Activated CD4-positive, alpha-beta T cell treated with anti-CD3 and anti-CD28 coated beads for 48 hours (primary cell): ENCODE measurements at regions not wholly inside any gene's neighbourhood (a gene's known extent, or its start where the extent isn't known, plus 50 kb on each side); places are given as distances from the start of the nearest gene placed in this dataset.
"Not testable (repeated sequence)": the region's sequence is repeated elsewhere in the genome, so short reads cannot be mapped to it uniquely, and the experiment has no call there.

Experiments
- DNase-seq: peaks from one replicate; pipeline ENCODE4 v3.0.0-alpha.2; 2020

DNA sequence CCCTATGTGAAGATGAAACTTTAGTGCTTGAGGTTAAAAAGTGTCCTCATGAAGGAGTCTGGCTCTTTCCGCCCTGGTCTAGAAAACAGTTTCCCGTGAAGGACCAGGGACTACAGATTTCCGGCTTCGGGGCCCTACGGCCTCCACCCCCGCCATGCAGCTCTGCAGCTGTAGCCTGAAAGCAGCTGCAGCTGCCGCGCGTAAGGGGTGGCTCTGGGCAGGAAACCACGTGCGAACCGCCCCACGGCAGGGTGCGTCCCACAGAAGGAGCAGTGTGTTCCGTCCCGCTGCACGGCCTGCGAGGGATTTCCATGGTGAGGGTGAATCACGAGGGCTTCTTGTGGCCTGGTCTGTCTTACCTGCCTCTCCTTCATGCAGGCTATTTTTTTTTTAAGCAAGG is 117.0 kb downstream of the ERMARD start:
- DNase-seq: peak; percentile 59

DNA sequence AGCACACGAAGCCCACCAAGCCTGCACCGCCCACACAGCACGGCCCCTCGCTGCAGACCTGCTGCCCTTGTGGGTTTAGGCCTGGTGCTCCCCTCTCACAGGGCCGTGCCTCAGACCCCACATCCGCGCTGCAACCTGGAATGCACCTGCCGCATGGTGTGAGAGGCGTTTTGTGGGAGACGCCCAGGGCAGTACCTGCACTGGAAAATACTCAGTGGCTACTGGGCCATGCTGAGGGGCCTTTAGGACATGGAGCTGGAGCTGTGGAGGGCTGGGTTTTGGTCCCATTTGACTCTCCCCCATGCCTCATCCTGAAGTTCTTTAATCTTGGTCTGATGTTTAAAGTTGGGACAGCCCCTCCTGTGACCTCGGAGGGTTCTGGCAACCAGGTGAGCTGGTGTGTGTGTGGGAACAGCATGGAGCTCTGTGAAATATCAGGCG is 116.3 kb downstream of the ERMARD start:
- no peak for DNase-seq

DNA sequence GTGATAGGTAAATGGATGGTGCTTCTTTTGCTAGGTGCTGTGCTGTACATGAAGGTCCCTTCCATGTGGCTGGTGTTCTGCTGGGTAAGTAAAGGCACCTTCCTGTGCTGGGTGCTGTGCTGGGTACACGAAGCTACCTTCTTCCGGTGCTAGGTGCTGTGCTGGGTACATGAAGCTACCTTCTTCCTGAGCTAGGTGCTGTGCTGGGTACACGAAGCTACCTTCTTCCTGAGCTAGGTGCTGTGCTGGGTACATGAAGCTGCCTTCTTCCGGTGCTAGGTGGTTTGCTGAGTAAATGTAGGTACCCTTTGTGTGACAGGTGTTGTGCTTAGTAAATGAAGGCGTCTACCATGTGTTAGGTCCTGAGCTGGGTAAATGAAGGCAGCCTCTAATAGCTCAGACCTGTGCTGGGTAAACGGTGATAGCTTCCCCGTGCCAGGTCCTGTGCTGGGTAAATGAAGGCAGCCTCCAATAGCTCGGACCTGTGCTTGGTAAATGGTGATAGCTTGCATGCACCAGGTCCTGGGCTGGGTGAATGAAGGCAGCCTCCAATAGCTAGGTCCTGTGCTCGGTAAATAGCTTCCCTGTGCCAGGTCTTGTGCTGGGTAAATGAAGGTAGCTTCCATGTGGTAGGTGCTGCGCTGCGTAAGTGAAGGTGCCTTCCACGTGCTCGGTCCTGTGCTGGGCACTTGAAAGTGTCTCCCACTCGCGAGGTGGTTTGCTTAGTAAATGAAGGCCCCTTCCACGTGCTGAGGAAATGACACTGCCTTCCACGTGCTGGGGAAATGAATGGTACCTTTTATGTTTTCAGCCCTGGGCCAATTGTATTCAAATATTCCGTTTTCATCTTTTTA is 115.5 kb downstream of the ERMARD start:
- DNase-seq: no peak

DNA sequence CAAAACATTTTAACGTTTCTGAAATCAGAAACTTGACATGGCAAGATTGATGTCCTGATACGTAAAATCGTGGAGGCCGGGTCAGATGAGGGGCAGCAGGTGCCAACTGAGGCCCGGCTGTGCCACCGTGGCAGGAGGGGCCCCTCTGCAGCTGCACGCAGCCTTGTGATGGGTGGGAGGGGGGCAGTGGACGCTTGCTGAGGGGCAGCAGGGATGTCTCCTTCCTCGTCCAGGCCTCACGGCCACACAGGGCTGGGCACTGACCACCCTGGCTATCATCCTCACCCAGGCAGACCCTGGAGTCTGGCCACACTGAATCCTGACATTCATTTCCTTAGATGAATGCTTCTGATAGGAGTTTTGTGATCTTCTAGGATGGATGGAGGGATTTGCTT is 114.7 kb downstream of the ERMARD start:
- no peak for DNase-seq

DNA sequence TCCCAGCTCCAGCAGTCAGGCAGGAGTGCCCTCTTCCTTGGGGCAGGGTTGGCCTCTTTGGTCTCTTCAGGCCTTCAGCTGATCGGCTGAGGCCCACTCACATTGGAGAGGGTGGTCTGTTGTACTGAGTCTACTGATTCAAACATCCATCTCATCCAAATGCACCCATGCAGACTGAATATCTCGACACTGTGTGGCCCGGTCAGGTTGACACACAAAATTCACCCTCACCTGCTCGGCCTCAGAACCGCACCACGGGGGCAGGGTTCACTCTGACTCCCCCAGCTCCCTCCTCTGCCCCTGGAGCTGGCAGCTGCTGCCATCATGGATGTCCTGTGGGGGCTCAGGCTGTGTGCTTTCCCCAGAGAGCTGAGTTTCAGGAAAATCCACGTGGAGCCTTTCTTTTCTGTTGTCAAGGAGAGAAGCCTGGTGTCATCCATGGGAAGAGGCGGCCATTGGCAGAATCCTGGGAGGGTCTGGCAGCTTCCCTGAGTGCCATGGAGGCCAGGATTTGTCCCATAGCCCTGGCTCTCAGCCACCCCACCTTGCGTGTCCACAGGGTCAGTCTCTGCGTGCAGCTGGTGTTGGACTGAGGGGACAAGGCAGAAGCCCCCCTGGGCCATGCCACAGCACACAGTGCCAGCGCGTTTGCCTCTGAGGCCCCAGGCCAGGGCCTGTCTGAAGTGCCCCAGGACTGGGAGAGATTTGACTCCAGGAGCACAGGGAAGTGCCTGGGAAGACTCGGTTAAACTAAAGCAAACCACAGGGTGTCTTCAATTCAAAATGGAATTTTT is 114.1 kb downstream of the ERMARD start:
- DNase-seq: no peak

DNA sequence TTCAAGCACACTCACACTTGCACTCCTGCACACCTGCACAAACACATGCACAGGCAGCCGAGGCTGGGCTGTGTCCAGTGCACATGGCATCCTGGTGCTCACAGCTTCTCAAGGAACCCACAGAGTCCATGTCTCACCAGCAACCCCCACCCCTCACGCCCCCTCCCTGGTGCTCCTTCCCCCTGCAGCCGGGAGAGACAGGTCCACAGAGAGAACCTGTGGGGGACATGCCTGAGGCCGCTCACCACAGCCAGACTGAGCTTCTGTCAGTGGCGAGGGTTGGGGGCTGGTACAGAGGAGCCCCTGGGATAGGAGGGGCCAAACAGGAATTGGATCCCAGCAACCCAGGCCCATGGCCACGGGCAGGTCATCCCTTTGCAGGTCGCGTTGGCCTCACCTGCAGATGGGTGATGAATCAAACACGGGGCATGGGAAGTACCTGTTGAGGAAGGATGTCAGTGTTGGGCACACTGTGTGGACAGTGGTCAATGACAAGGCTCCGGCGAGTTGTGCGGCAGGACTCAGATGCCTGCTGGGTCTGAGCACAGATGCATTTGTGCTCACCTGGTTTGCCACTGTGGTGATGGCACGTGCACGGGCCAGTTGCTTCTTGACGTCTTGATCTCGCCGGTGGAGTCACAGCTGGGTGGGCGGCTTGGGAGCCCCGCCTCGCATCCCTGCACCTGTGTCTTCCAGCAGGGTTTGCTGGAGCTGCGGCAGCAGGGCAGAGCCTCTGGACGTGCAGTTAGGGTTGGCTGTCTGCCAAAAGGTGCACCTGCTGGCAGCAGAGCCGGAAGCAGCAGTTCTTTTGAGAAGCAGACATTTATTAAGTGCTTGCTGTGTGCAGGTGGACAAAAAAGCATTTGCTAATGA is 113.0 kb downstream of the ERMARD start:
- DNase-seq: no peak

DNA sequence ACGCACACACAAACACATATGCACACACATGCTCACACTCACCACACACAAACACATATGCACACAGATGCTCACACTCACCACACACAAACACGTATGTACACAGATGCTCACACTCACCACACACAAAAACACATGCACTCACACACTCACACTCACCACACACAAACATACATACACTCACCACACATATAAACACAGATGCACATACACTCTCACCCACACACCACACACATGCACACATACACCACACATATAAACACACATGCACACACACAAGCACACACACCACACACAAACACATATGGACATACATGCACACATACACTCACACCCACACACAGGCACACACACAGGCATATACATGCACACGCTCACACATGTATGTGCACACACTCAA is 112.3 kb downstream of the ERMARD start:
- DNase-seq: no peak

DNA sequence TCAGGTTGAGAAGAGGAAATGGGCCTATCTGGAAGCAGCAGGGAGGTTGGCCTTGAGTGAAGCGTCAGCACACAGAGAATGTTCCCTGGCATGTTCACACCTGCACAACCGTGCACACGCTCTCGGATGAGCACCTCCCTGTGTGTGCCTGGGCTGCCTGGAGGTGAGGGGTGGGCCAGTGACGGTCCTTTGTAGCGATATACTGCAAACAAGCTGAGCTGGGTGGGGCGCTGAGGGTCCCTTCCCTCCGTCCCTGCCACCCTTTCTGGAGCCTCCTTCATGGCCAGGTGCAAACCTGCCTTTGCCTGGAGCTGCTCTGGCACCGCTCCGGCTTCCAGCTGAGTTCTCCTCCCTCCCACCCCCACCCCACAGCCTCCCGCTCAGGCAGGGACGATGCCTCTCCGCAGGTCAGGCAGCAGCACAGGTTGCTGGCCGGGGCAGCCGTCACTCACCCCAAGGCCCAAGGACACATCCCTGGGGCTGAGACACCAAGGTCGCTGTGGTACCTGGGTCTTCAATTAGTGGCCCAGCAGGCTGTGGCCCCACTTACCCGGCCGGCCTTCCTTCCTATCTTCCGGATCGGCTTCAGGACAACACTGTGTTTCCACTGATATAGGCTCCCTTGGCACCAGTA is 111.6 kb downstream of the ERMARD start:
- no peak for DNase-seq

DNA sequence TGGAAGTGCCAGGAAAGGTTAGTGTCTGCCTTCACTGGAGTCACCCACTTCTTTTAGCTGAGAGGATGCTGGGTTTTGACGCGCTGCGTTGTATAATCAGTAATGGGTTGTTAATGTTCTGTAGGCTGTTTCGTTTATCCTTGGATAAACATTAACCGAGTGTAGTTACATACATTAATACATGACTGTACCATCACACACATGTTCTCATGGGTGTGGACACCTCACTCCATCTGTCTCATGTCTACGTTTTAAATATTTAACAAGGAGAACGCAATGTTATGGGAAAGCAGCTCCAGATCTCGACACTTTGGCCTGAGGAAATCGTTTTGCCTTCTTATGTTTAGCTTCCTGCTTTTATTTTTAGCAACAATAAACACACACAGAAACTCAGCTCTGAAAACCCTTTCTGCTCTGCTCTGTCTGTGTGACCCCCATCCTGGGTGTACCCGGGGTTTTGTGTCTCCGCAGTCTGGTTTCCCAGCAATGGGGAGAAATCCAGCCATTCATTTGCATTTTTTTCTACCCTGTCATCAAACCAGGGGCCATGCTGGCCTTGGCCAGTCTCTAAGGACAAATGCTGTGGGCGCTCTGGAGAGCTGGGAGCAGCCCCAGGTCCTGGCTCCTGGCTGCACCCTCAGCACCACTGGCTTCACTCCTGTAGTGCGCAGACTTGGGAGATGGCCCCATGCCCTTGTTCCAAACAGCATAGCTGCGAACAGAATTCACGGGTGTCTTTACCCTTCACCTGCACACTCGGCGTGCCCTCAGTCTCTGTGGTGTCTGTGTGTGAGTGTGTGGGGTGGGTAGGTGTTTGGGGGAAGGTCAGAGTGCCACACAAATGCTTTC is 110.8 kb downstream of the ERMARD start:
- no peak for DNase-seq

DNA sequence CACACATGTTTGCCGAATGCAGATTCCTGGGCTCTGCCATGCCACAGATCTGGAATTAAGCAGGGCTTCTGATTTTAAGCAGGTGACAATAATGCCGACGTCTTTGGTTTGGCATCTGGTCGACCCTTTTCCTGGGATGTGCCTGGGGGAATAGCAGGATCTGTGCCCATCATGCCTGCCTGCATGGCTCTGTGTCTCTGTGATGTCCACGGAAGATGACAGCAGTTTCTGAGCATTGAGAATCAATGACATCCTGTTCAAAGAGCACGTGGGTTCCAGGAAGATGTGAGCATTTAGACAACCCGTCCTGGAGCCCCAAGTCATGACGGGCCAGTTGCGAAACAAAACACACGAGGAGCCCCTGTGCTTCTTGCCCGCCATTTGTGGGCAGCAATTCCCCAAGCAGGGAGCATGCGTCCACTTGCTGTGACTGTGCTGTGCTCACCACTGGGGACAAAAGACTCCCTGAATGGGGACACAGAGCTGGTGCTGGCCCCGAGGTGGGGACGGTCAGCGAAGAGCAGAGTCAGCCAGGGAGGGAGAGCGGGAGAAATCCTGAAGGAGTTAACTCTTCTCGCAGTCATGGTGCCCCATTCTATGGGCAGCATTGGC is 110.1 kb downstream of the ERMARD start:
- no peak for DNase-seq

DNA sequence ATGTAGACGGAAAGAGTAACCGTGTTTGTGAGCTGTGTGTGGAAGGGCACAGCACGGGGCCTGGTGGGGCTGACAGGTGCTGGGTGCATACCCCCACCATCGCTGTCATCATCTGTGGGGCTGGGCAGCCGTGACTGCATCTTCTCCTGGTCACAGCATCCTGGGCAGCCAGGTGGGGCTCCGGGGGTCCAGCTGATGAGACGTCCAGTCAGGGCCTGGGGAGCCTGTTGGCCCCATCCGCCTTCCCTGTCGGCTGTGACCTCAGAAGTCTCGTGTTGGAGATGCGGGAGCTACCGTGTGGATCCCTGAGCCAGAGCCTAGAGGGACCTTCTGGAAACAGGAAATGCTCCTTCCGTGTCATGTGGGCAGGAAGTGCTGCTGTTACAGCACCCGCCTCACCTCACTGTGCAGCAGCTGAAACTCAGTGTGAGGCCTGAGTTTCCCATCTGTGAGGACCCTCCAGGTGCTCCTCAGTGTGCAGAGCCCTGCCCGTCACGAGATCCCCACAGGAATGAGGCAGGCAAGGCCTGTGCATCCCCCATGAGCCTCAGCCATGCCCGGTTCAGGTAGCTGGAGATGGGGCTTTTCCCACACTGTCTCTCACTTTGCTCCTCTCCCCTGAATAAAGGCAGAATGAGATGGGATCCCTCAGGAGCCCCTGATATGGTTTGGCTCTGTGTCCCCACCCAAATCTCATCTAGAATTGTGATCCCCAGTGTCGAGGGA is 108.7 kb downstream of the ERMARD start:
- DNase-seq: no peak

DNA sequence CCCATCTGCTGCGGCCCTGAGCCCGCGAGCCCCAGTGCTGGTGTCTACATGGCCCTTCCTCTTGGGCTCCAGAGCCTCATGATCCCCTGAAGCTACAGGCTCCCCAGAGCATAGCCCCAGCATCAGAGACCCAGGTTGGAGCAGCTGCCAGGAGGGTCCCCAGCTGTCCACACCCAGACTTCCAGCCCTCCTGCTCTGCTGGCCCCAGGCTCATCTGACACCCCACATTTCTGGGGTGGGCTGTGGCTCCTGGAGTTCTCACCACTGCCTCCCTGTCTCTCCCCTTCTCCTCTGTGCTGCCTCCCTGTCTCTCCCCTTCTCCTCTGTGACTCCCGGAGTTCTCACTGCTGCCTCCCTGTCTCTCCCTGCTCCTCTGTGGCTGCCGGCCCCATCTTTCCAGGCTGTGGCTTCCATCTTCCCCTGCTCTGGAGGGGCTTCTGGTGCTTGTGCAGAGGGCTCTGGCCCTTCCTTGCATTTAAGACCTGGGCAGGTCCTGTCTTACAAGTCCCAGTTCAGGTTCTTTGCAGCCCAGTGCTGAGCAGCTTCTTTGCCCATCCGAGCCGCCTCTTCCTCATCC is 108.1 kb downstream of the ERMARD start:
- DNase-seq: no peak

DNA sequence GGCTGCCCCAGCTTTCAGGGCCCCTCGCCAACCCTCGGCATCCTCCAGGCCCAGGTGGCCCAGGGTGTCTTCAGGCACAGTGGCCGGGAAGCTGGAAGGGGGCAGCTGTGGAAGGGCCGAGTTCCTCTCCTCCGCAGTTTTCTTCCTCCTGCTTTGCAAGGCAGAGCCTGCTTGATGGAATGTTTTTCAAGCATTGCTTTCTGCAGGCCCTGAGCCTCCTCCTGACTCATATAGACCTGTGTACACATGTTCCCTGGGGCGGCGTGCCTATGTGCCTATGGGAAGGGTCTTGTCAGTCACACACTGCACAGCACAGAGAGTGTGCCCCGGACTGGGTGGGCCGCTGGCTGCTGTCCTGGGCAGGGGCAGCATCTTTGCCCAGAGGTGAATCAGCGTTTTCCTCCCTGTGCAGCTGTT is 107.5 kb downstream of the ERMARD start:
- no peak for DNase-seq

DNA sequence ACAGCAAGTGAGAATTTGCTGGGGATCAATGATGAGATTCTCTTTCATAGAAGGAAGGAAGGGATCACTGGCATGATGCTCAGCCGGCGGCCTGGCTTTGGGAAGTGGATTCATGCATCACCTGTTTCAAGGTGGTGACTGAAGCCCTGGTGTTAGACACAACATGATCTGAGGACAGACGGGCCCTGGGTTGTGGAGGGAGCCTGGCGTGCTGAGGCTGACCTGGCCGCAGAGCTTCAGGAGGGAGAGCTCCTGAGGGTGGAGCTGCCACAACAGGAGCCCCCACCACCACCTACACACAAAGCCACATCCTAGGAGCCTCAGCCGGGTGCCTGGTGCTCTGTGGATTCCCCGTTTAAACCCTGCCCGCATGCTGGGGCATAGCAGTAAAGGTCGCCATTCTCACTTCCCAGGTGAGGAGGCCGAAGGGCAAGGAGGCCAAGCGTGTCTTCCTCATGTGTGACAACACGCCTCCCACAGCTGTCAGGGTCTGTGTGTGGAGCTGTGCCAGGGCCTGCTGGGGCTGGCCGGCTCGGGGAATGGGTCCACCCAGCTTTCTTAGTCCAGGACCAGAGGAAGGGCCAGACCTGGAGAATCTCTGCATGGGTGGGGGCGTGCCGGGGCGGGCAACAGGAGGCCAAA is 107.0 kb downstream of the ERMARD start:
- no peak for DNase-seq

DNA sequence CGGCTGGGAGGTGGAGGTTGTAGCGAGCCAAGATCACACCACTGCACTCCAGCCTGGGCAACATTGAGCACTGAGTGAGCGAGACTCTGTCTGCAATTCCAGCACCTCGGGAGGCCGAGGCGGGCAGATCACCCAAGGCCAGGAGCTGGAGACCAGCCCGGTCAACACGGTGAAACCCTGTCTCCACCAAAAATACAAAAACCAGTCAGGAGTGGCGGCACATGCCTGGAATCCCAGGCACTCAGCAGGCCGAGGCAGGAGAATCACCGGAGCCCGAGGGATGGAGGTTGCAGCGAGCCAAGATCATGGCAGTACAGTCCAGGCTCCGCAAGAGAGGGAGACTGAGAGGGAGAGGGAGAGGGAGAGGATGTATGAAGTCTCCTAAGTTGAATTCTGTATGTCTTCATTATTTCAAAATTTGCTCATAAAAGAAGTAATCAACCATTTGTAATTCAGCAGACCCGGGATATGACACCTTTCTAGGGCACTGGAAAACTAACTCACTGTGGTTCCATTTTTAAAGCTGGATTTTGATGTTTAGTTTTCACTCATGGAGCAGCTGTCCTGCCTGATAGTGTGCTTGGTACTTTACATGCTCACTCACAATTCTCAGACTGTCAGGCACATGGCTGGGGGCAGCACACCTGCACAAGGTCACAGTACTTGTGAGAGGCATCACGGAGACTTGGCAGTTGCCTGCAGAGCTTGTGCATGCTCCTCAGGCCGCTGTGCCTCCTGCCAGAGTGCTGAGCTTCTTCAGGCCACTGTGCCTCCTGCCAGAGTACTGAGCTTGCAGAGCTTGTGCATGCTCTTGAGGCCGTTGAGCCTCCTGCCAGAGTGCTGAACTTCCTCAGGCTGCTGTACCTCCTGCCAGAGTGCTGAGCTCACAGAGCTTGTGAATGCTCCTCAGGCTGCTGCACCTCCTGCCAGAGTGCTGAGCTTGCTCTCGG is 106.2 kb downstream of the ERMARD start:
- no peak for DNase-seq

DNA sequence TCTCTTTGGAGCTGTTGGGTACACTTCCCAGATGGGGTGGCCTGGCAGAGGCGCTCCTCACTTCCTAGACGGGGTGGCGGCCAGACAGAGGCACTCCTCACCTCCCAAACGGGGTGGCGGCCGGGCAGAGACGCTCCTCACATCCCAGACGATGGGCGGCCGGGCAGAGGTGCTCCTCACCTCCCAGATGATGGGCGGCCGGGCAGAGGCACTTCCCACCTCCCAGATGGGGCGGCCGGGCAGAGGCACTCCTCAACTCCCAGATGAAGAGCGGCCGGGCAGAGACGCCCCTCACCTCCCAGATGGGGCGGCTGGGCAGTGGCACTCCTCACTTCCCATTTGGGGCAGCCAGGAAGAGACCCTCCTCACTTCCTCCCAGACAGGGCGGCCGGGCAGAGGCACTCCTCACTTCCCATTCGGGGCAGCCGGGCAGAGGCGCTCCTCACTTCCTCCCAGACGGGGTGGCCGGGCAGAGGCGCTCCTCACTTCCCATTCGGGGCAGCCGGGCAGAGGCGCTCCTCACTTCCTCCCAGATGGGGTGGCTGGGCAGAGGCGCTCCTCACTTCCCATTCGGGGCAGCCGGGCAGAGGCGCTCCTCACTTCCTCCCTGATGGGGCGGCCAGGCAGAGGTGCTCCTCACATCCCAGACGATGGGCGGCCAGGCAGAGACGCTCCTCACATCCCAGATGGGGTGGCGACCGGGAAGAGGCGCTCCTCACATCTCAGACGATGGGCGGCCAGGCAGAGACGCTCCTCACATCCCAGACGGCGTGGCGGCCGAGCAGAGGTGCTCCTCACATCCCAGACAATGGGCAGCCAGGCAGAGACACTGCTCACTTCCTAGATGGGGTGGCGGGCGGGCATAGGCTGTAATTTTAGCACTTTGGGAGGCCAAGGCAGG is 105.3 kb downstream of the ERMARD start:
- not testable (repeated sequence) for DNase-seq

DNA sequence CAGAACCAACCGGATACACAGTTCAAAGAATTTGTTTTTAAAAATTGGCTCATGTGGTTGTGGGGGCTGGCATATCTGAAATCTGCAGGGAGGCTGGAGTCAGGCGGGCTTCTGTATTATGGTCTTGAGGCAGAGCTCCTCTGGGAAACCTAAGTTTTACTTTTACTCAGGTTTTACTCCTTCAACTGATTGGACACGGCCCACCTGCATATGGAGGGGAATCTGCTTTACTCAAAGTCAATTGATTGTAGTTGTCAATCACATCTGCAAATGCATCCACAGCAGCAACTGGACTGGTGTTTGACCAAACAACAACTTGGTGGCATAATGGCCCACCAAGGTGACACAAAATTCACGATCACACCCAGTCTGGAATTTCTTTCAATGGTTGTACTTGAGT is 103.4 kb downstream of the ERMARD start:
- no peak for DNase-seq
